Muscle layer of duodenum (tissue), 2 donors: ENCODE measurements at regions not wholly inside any gene's neighbourhood (a gene's known extent, or its start where the extent isn't known, plus 50 kb on each side); places are given as distances from the start of the nearest gene placed in this dataset.

Experiments used
- H3K27ac ChIP-seq: one replicate; pipeline ENCODE4 v1.7.0; 2013; ENCODE audit warnings: mild to moderate bottlenecking, low read length
- H3K27me3 ChIP-seq: one replicate; pipeline ENCODE4 v1.7.0; 2013; ENCODE audit warnings: low read depth, mild to moderate bottlenecking, control low read depth, low read length
- H3K36me3 ChIP-seq, 2 donors: one replicate each; pipeline ENCODE4 v1.7.0; 2013; ENCODE audit warnings: low read length in 2 of 2, control low read depth in 1 of 2, mild to moderate bottlenecking in 1 of 2; ENCODE audit not compliant: insufficient read depth in 2 of 2, control insufficient read depth in 1 of 2
- H3K4me1 ChIP-seq, 2 donors: one replicate each; pipeline ENCODE4 v1.7.0; 2013; ENCODE audit warnings: low read length in 2 of 2, mild to moderate bottlenecking in 2 of 2, control low read depth in 1 of 2, moderate library complexity in 1 of 2; ENCODE audit not compliant: insufficient read depth in 2 of 2, control insufficient read depth in 1 of 2
- H3K4me3 ChIP-seq, 2 donors: one replicate each; pipeline ENCODE4 v1.7.0; 2013; ENCODE audit warnings: low read length in 2 of 2, low read depth in 1 of 2, mild to moderate bottlenecking in 1 of 2
- H3K9me3 ChIP-seq, 2 donors: one replicate each; pipeline ENCODE4 v1.7.0; 2013; ENCODE audit warnings: low read length in 2 of 2, control low read depth in 1 of 2, mild to moderate bottlenecking in 1 of 2; ENCODE audit not compliant: control insufficient read depth in 1 of 2
- donor health status: healthy.

GRCh38 chr18:40004246-40004645 lies 1950.8 kb upstream of the PIK3C3 start:
- H3K27me3 ChIP-seq, result no peaks in the 10 kb centered on the region
- no peaks in the 10 kb centered on the region for H3K9me3 ChIP-seq
- H3K27ac ChIP-seq, result no peak overlapping the region
- no peak overlapping the region for H3K4me3 ChIP-seq
- H3K4me1 ChIP-seq, result no peaks in the 10 kb centered on the region
- no peaks in the 10 kb centered on the region for H3K36me3 ChIP-seq

- Histone ChIP-seq H3K4me1 (no peaks in the 10 kb centered on the region), H3K4me3 (no peak overlapping the region), H3K27me3 (no peaks in the 10 kb centered on the region), H3K27ac (no peak overlapping the region), H3K36me3 (no peaks in the 10 kb centered on the region), H3K9me3 (no peaks in the 10 kb centered on the region)
Observed at GRCh38 chr18:39998317-39998716, 1956.7 kb upstream of the PIK3C3 start.

GRCh38 chr18:39994498-39994897 lies 1960.5 kb upstream of the PIK3C3 start:
- H3K9me3 ChIP-seq, result no peaks in the 10 kb centered on the region
- no peak overlapping the region for H3K27ac ChIP-seq
- H3K4me3 ChIP-seq, result no peak overlapping the region
- H3K27me3 ChIP-seq, result no peaks in the 10 kb centered on the region
- H3K4me1 ChIP-seq, result no peaks in the 10 kb centered on the region
- no peaks in the 10 kb centered on the region for H3K36me3 ChIP-seq

- no peak overlapping the region for H3K4me3 ChIP-seq
- no peaks in the 10 kb centered on the region for H3K36me3 ChIP-seq
- no peak overlapping the region for H3K27ac ChIP-seq
- H3K27me3 ChIP-seq, result no peaks in the 10 kb centered on the region
- H3K9me3 ChIP-seq, result no peaks in the 10 kb centered on the region
- H3K4me1 ChIP-seq, result no peaks in the 10 kb centered on the region
Observed at GRCh38 chr18:39991696-39992265, 1963.3 kb upstream of the PIK3C3 start.

- H3K36me3 ChIP-seq, result no peaks in the 10 kb centered on the region
- H3K27me3 ChIP-seq, result no peaks in the 10 kb centered on the region
- H3K4me1 ChIP-seq, result no peaks in the 10 kb centered on the region
- H3K27ac ChIP-seq, result no peak overlapping the region
- H3K4me3 ChIP-seq, result no peak overlapping the region
- H3K9me3 ChIP-seq, result no peaks in the 10 kb centered on the region
Observed at GRCh38 chr18:39990540-39990939, 1964.5 kb upstream of the PIK3C3 start.

- Histone ChIP-seq H3K27me3 (no peaks in the 10 kb centered on the region), H3K4me1 (no peaks in the 10 kb centered on the region), H3K36me3 (no peaks in the 10 kb centered on the region), H3K27ac (no peak overlapping the region), H3K4me3 (no peak overlapping the region), H3K9me3 (no peaks in the 10 kb centered on the region)
Observed at GRCh38 chr18:39976771-39977170, 1978.3 kb upstream of the PIK3C3 start.

- Histone ChIP-seq H3K27me3 (no peaks in the 10 kb centered on the region), H3K9me3 (no peaks in the 10 kb centered on the region), H3K36me3 (no peaks in the 10 kb centered on the region), H3K27ac (no peak overlapping the region), H3K4me1 (no peaks in the 10 kb centered on the region), H3K4me3 (no peak overlapping the region)
Observed at GRCh38 chr18:39972521-39972920, 1982.5 kb upstream of the PIK3C3 start.

GRCh38 chr18:39969803-39970494 lies 1985.1 kb upstream of the PIK3C3 start:
- no peaks in the 10 kb centered on the region for H3K9me3 ChIP-seq
- no peaks in the 10 kb centered on the region for H3K36me3 ChIP-seq
- no peaks in the 10 kb centered on the region for H3K27me3 ChIP-seq
- H3K27ac ChIP-seq, result no peak overlapping the region
- no peak overlapping the region for H3K4me3 ChIP-seq
- H3K4me1 ChIP-seq, result no peaks in the 10 kb centered on the region

GRCh38 chr18:39966275-39966674 lies 1988.8 kb upstream of the PIK3C3 start:
- no peaks in the 10 kb centered on the region for H3K9me3 ChIP-seq
- H3K27me3 ChIP-seq, result no peaks in the 10 kb centered on the region
- no peak overlapping the region for H3K4me3 ChIP-seq
- no peak overlapping the region for H3K27ac ChIP-seq
- no peaks in the 10 kb centered on the region for H3K36me3 ChIP-seq
- H3K4me1 ChIP-seq, result no peaks in the 10 kb centered on the region

- Histone ChIP-seq H3K36me3 (no peaks in the 10 kb centered on the region), H3K27me3 (no peaks in the 10 kb centered on the region), H3K9me3 (no peaks in the 10 kb centered on the region), H3K27ac (no peak overlapping the region), H3K4me1 (no peaks in the 10 kb centered on the region), H3K4me3 (no peak overlapping the region)
Observed at GRCh38 chr18:39962546-39962945, 1992.5 kb upstream of the PIK3C3 start.

- no peaks in the 10 kb centered on the region for H3K9me3 ChIP-seq
- no peaks in the 10 kb centered on the region for H3K36me3 ChIP-seq
- H3K4me3 ChIP-seq, result no peak overlapping the region
- H3K27ac ChIP-seq, result no peak overlapping the region
- no peaks in the 10 kb centered on the region for H3K27me3 ChIP-seq
- H3K4me1 ChIP-seq, result no peaks in the 10 kb centered on the region
Observed at GRCh38 chr18:39960550-39960949, 1994.5 kb upstream of the PIK3C3 start.

GRCh38 chr18:39959839-39960238 lies 1995.2 kb upstream of the PIK3C3 start:
- H3K27ac ChIP-seq, result no peak overlapping the region
- no peaks in the 10 kb centered on the region for H3K4me1 ChIP-seq
- no peaks in the 10 kb centered on the region for H3K9me3 ChIP-seq
- H3K4me3 ChIP-seq, result no peak overlapping the region
- no peaks in the 10 kb centered on the region for H3K36me3 ChIP-seq
- no peaks in the 10 kb centered on the region for H3K27me3 ChIP-seq
